Ammon's horn (tissue), 1 donor: ENCODE measurements at regions not wholly inside any gene's neighbourhood (a gene's known extent, or its start where the extent isn't known, plus 50 kb on each side); places are given as distances from the start of the nearest gene placed in this dataset.

Experiments
- DNase-seq: peaks from one replicate; pipeline ENCODE4 v3.0.0-alpha.2; 2016; ENCODE audit warnings: low spot score

- no peak for DNase-seq
Observed at GRCh38 chr17:10968007-10968406, 130.1 kb upstream of the PIRT start.

GRCh38 chr17:10956821-10957220 is 118.9 kb upstream of the PIRT start:
- no peak for DNase-seq

DNA sequence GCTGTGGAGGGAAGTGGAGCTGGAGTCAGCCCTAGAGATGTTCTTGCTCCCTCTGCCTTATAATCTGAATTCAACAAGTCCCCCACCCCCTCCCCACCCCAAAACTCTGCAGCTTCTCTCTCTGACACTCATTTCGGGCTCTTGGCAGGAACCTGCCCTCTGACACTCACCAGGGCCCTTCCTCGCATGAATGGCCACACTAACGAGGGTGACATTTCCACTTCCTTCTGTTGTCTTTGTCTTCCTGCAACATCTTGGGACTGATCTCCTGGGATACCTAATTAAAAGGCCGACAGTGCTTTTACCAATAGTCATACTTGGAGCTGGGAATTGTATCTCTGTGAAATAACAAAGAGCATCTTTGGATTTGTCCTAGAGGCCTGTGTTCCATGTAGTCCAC is 106.9 kb upstream of the PIRT start:
- DNase-seq, result no peak

GRCh38 chr17:10936931-10937330 is 99.0 kb upstream of the PIRT start:
- no peak for DNase-seq

- no peak for DNase-seq
Observed at GRCh38 chr17:10932938-10933337, 95.1 kb upstream of the PIRT start.

- DNase-seq, result no peak
Observed at GRCh38 chr17:10931133-10931532, 93.2 kb upstream of the PIRT start.

GRCh38 chr17:10927712-10928111 is 89.8 kb upstream of the PIRT start:
- DNase-seq, result no peak

DNA sequence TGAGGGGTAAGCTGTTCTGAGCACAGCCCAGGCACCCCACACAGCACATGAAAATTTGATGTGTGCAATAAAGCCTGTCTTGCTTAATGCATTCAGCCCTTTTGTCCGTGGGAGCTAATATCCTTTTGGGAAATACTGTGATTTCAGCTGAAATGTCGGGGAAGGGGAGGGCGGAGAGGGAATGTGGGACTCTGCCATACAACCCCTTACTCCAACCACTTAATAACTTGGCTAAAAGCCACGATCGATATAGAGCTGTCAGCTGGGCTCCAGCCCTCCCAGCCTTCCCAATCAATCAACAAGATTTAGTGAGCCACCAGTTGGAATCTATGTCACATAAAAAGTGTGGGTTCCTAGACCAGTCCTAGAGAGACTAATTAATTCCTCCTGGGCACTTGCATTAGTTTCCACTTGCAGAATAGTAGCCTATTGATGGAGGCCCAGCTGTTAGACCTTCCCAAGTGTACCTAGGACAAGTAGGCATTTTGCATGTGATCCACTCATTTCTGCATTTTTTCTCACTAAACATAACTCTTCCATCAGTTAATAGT is 82.7 kb upstream of the PIRT start:
- no peak for DNase-seq

DNA sequence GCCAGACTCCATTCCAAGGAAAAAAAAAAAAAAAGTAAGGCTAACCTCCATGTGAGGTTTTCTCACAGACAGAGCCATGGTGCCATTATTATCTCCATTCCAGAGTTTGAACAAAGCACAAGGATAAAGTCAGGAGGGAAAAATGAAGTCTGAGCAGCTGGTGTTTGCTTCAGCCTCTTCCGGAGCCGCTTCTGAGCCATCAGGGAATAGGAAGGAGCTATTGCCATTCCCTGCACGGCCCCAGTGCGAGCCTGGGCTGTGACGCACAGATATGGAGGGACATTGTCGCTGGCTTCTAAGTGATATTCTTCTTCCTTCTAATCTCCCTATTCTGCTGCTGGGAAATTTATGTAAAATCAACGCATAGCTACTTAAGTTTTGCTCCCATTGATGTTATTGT is 69.5 kb upstream of the PIRT start:
- no peak for DNase-seq

- DNase-seq, result no peak
Observed at GRCh38 chr17:10899281-10899680, 61.4 kb upstream of the PIRT start.

- no peak for DNase-seq
Observed at GRCh38 chr17:10894220-10894619, 56.3 kb upstream of the PIRT start.

DNA sequence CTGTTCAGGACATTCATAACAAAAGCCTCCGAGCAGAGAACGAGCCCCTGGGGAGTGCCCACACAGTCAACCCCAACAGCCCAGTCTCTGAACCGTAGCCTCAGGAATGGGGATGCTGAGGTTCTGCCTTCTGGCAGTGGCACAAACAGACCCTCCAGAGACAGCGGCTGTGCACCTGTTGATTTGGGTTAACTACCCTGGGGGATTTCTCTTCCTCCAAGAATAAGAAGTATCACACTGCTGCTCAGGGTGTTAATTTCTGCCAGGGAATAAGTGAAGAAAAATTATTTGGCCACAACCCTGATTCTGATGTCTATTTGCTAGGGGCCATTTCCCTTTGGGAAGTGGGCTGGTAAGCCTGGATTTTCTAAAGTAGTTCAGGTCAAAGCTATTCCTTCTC is 51.0 kb upstream of the PIRT start:
- no peak for DNase-seq
